Parathyroid adenoma (tissue), 2 donors: ENCODE measurements at regions not wholly inside any gene's neighbourhood (a gene's known extent, or its start where the extent isn't known, plus 50 kb on each side); places are given as distances from the start of the nearest gene placed in this dataset.
"Not testable (repeated sequence)": the region's sequence is repeated elsewhere in the genome, so short reads cannot be mapped to it uniquely, and the experiment has no call there.

ENCODE experiments used
- H2AFZ ChIP-seq: fragments of 300-600 bp; sonication (generic); one replicate; pipeline ENCODE4 v1.7.0; 2017; ENCODE audit warnings: antibody characterized with exemption, mild to moderate bottlenecking
- H3K27ac ChIP-seq: fragments of 300-600 bp; sonication (generic); one replicate; pipeline ENCODE4 v1.7.0; 2017
- H3K27me3 ChIP-seq: fragments of 300-600 bp; sonication (generic); one replicate; pipeline ENCODE4 v1.7.0; 2017; ENCODE audit warnings: low read length; ENCODE audit not compliant: control insufficient read depth, insufficient read depth
- H3K36me3 ChIP-seq: fragments of 300-600 bp; sonication (generic); one replicate; pipeline ENCODE4 v1.7.0; 2017; ENCODE audit warnings: low read length; ENCODE audit not compliant: control insufficient read depth, insufficient read depth
- H3K4me1 ChIP-seq: fragments of 300-600 bp; sonication (generic); one replicate; pipeline ENCODE4 v1.7.0; 2017; ENCODE audit warnings: control low read depth
- H3K4me2 ChIP-seq: fragments of 300-600 bp; sonication (generic); one replicate; pipeline ENCODE4 v1.7.0; 2017; ENCODE audit warnings: low read length
- H3K4me3 ChIP-seq: fragments of 300-600 bp; sonication (generic); one replicate; pipeline ENCODE4 v1.7.0; 2017; ENCODE audit warnings: low read depth, low read length
- H3K79me2 ChIP-seq: fragments of 300-600 bp; sonication (generic); one replicate; pipeline ENCODE4 v1.7.0; 2017; ENCODE audit warnings: control low read depth
- H3K9ac ChIP-seq: fragments of 300-600 bp; sonication (generic); one replicate; pipeline ENCODE4 v1.7.0; 2017; ENCODE audit warnings: mild to moderate bottlenecking
- H3K9me3 ChIP-seq: fragments of 300-600 bp; sonication (generic); one replicate; pipeline ENCODE4 v1.7.0; 2017; ENCODE audit warnings: low read length; ENCODE audit not compliant: control insufficient read depth
- TF ChIP-seq, protein P1 (sequence below): fragments of 300-600 bp; sonication (generic); IDR thresholded peaks from one replicate; pipeline ENCODE4 v1.7.0; 2017; ENCODE audit warnings: antibody characterized with exemption, mild to moderate bottlenecking
- donor health status: primary hyperparathyroidism.

DNA sequence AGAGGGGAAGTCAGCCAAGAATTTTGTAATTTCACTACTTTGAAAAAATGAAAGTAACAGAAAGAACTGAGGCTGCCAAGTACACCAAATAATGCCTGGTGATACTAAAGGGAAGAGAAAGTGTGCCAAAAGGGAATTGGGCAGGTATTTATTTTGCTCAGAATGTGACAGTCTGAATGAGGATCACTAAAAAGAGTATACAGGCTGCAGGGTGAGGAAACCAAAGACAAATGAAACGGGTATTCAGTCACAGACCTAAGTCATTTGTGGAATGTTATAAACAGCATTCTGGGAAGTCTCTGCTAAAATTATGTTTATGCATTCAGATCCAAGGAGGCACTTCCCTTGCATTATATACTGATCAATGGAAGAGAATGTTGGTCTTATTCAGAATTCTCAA, 418.6 kb upstream of the SLC39A10 start:
- no peak overlapping the region for H3K9ac ChIP-seq
- no peaks in the 10 kb centered on the region for H3K27me3 ChIP-seq
- H3K9me3 ChIP-seq: no peaks in the 10 kb centered on the region
- H3K4me1 ChIP-seq: no peaks in the 10 kb centered on the region
- TF ChIP-seq, protein P1, sequence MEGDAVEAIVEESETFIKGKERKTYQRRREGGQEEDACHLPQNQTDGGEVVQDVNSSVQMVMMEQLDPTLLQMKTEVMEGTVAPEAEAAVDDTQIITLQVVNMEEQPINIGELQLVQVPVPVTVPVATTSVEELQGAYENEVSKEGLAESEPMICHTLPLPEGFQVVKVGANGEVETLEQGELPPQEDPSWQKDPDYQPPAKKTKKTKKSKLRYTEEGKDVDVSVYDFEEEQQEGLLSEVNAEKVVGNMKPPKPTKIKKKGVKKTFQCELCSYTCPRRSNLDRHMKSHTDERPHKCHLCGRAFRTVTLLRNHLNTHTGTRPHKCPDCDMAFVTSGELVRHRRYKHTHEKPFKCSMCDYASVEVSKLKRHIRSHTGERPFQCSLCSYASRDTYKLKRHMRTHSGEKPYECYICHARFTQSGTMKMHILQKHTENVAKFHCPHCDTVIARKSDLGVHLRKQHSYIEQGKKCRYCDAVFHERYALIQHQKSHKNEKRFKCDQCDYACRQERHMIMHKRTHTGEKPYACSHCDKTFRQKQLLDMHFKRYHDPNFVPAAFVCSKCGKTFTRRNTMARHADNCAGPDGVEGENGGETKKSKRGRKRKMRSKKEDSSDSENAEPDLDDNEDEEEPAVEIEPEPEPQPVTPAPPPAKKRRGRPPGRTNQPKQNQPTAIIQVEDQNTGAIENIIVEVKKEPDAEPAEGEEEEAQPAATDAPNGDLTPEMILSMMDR: no peak
- H3K27ac ChIP-seq: no peak overlapping the region
- H3K36me3 ChIP-seq: no peaks in the 10 kb centered on the region
- H3K4me2 ChIP-seq: no peak overlapping the region
- no peak overlapping the region for H2AFZ ChIP-seq
- H3K4me3 ChIP-seq: no peak overlapping the region
- no peaks in the 10 kb centered on the region for H3K79me2 ChIP-seq

DNA sequence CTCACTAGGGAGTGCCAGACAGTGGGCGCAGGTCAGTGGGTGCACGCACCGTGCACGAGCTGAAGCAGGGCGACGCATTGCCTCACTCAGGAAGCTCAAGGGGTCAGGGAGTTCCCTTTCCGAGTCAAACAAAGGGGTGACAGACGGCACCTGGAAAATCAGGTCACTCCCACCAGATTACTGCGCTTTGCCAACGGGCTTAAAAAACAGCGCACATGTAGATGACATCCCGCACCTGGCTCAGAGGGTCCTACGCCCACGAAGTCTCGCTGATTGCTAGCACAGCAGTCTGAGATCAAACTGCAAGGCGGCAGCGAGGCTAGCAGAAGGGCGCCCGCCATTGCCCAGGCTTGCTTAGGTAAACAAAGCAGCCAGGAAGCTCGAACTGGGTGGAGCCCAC, 428.5 kb upstream of the SLC39A10 start:
- not testable (repeated sequence) for H2AFZ ChIP-seq, H3K27me3 ChIP-seq, H3K9ac ChIP-seq, H3K36me3 ChIP-seq, H3K4me3 ChIP-seq, H3K27ac ChIP-seq, H3K4me2 ChIP-seq, H3K9me3 ChIP-seq, H3K4me1 ChIP-seq, H3K79me2 ChIP-seq

DNA sequence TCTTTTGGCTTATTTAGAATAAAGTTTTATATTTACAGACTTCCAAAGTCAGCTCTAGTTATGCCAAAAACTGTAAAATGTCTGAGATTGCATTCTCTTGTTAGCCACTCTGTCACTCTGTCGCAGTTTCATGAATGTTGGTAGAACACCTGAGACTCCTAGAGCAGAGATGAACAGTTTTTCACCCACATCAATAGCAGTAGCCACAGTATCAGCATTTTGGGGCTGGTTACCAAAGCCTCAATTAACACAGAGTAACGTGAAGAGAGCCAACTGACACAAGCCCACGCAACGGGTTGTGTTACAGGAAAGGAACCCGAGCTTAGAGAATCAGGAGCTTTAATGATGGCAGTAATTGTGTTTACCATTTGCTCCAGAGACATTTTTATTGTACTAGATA, 443.0 kb upstream of the SLC39A10 start:
- Histone ChIP-seq H3K9ac (no peak overlapping the region), H3K27ac (no peak overlapping the region), H3K79me2 (no peaks in the 10 kb centered on the region), H3K4me1 (no peaks in the 10 kb centered on the region), H3K4me3 (no peak overlapping the region), H3K9me3 (no peaks in the 10 kb centered on the region), H2AFZ (no peak overlapping the region), H3K27me3 (no peaks in the 10 kb centered on the region), H3K36me3 (no peaks in the 10 kb centered on the region), H3K4me2 (no peak overlapping the region)
- TF ChIP-seq, protein P1: no peak

DNA sequence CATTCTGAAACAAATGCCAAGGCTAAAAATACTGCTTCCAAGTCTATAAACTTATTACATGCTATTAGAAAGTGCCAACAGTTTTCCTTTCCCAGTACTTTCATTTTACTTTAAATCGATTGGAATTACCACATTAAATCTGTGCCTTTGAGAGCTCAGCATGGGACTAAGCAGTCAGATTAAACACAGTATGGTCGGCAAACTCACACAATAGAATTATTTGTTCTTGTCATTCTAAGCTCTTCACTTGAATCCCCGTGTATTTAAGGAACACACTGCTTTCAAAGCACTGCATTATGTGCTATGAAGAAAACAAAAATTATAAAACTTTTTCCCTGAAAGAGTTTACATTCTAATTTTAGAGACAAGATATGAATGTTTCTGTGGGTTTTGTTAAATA, 444.4 kb upstream of the SLC39A10 start:
- Histone ChIP-seq H3K27me3 (no peaks in the 10 kb centered on the region), H3K4me3 (no peak overlapping the region), H2AFZ (no peak overlapping the region), H3K36me3 (no peaks in the 10 kb centered on the region), H3K79me2 (no peaks in the 10 kb centered on the region), H3K4me2 (no peak overlapping the region), H3K9me3 (no peaks in the 10 kb centered on the region), H3K27ac (no peak overlapping the region), H3K4me1 (no peaks in the 10 kb centered on the region), H3K9ac (no peak overlapping the region)
- TF ChIP-seq, protein P1: no peak

DNA sequence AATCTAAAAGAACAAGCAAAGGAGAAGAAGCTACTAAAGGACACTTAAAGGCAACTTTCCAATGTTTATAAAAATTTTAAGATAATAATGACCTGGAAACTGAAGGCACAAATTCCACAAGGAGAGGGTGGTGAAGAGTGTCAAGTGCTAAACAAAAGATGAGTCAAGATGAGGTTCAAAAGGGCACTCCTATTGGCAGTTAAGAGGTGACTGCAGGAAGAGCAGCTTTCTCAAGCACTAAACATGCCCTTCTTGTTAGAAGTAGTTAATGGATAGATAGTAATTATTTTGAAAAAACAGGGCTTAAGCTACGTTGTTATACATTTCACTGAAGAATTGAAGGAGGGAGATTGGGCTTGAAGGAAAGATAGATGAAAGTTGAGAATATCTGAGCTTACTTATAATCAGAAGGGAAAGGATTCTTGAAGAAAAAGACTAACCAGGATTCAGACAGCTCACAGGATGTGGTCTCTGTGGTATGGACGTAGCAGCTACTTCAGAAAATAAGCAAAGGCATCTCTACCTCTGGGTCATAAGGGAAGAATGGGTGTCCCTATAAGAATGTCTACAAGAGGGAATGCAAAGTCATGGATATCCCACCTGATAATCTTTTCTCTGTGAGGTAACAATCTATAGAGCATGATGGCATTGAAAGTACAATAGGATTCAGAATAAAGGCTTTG, 454.7 kb upstream of the SLC39A10 start:
- no peak overlapping the region for H3K27ac ChIP-seq
- no peak overlapping the region for H3K4me2 ChIP-seq
- H3K9me3 ChIP-seq: no peaks in the 10 kb centered on the region
- no peak overlapping the region for H2AFZ ChIP-seq
- H3K4me3 ChIP-seq: no peak overlapping the region
- H3K4me1 ChIP-seq: no peaks in the 10 kb centered on the region
- H3K79me2 ChIP-seq: no peaks in the 10 kb centered on the region
- no peaks in the 10 kb centered on the region for H3K36me3 ChIP-seq
- H3K27me3 ChIP-seq: no peaks in the 10 kb centered on the region
- no peak overlapping the region for H3K9ac ChIP-seq
- TF ChIP-seq, protein P1: no peak
